ENCODE measurements at regions not wholly inside any gene's neighbourhood (a gene's known extent, or its start where the extent isn't known, plus 50 kb on each side); places are given as distances from the start of the nearest gene placed in this dataset.

DNA sequence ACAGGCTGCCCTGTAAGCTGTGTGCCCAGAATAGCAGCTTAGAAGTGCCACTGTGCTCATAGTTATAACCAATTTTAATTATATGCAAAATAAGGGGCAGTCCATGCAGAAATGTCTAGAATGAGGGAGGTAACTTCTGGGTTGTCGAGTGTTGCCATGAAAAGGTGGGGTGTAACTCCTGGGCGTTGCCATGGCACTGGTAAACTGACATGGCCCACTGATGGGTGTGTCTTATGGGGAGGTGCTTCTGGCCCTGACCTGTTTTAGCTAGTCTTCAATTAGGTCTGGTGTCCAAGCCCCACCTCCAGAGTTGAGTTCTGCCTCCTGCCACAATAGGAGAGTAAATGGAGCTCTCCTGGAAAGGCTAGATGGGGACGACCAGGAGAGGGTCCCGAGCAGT lies 120.6 kb downstream of the SALL1 start:
- TF ChIP-seq, protein P1, sequence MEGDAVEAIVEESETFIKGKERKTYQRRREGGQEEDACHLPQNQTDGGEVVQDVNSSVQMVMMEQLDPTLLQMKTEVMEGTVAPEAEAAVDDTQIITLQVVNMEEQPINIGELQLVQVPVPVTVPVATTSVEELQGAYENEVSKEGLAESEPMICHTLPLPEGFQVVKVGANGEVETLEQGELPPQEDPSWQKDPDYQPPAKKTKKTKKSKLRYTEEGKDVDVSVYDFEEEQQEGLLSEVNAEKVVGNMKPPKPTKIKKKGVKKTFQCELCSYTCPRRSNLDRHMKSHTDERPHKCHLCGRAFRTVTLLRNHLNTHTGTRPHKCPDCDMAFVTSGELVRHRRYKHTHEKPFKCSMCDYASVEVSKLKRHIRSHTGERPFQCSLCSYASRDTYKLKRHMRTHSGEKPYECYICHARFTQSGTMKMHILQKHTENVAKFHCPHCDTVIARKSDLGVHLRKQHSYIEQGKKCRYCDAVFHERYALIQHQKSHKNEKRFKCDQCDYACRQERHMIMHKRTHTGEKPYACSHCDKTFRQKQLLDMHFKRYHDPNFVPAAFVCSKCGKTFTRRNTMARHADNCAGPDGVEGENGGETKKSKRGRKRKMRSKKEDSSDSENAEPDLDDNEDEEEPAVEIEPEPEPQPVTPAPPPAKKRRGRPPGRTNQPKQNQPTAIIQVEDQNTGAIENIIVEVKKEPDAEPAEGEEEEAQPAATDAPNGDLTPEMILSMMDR (IDR thresholded peaks at IDR 0.05; ENCODE audit: borderline replicate concordance): no peak
- intact Hi-C loops (cut with micrococcal nuclease): no loop called here
- H3K36me3 ChIP-seq: no peaks in the 10 kb centered on the region

GRCh38 chr16:51025588-51026290 lies 125.3 kb downstream of the SALL1 start:
- Histone ChIP-seq H3K36me3 (no peaks in the 10 kb centered on the region), H3K4me3 (no peak overlapping the region), H3K9me3 (replicated peaks) (no peaks in the 10 kb centered on the region), H3K27ac (replicated peaks) (no peak overlapping the region), H3K4me1 (no peaks in the 10 kb centered on the region), H3K27me3 (ENCODE audit: low read depth) (peaks cover 31% of the 10 kb centered on the region)
- TF ChIP-seq, protein P1 (IDR thresholded peaks at IDR 0.05; ENCODE audit: borderline replicate concordance): no peak
- intact Hi-C loops (cut with micrococcal nuclease): no loop called here
- no peak for DNase-seq

More for the DNA sequence above, 120.6 kb downstream of the SALL1 start:
- Histone ChIP-seq H3K27ac (replicated peaks) (no peak overlapping the region), H3K4me1 (peaks cover 11% of the 10 kb centered on the region), H3K9me3 (replicated peaks) (no peaks in the 10 kb centered on the region), H3K27me3 (ENCODE audit: low read depth) (peaks cover 5% of the 10 kb centered on the region), H3K4me3 (no peak overlapping the region)
- no peak for DNase-seq

GRCh38 chr16:51024703-51025102 lies 126.4 kb downstream of the SALL1 start:
- H3K4me3 ChIP-seq: no peak overlapping the region
- H3K9me3 ChIP-seq (replicated peaks): no peaks in the 10 kb centered on the region
- no peak overlapping the region for H3K27ac ChIP-seq (replicated peaks)
- no peaks in the 10 kb centered on the region for H3K36me3 ChIP-seq
- no peak for DNase-seq
- TF ChIP-seq, protein P1 (IDR thresholded peaks at IDR 0.05; ENCODE audit: borderline replicate concordance): no peak
- peaks cover 31% of the 10 kb centered on the region for H3K27me3 ChIP-seq (ENCODE audit: low read depth)
- intact Hi-C loops (cut with micrococcal nuclease): no loop called here
- H3K4me1 ChIP-seq: no peaks in the 10 kb centered on the region

DNA sequence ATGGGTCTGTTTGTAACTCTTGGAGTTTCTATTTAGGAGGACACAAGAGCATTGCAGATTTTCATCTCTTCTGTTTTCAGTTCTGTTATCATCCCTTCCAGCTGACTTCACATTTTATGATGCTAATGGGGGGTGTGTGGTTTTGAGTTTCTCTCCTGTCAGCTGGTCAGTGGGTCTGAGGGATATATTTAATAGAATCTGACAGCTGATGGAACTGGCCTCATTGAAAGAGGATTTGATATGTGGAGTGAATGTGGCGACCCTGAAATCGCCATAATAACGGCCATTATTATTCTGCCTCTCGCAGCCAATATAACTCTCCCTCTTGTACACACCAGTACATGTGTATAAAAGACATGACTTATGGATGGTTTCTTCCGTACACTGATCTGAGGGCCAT lies 128.1 kb downstream of the SALL1 start:
- TF ChIP-seq, protein P1 (IDR thresholded peaks at IDR 0.05; ENCODE audit: borderline replicate concordance): no peak
- Histone ChIP-seq H3K27me3 (ENCODE audit: low read depth) (peaks cover 38% of the 10 kb centered on the region), H3K36me3 (no peaks in the 10 kb centered on the region), H3K4me3 (no peak overlapping the region), H3K27ac (replicated peaks) (no peak overlapping the region), H3K4me1 (no peaks in the 10 kb centered on the region), H3K9me3 (replicated peaks) (no peaks in the 10 kb centered on the region)
- intact Hi-C loops (cut with micrococcal nuclease): no loop called here
- no peak for DNase-seq

- no peak overlapping the region for H3K27ac ChIP-seq (replicated peaks)
- no peak for DNase-seq
- intact Hi-C loops (cut with micrococcal nuclease): no loop called here
- H3K4me1 ChIP-seq: no peaks in the 10 kb centered on the region
- H3K9me3 ChIP-seq (replicated peaks): no peaks in the 10 kb centered on the region
- no peak overlapping the region for H3K4me3 ChIP-seq
- H3K27me3 ChIP-seq (ENCODE audit: low read depth): peaks cover 52% of the 10 kb centered on the region
- H3K36me3 ChIP-seq: no peaks in the 10 kb centered on the region
- TF ChIP-seq, protein P1 (IDR thresholded peaks at IDR 0.05; ENCODE audit: borderline replicate concordance): no peak
Observed at GRCh38 chr16:51019617-51020016, 131.5 kb downstream of the SALL1 start.

Measured in left ventricle myocardium inferior (tissue), 1 donor.